MG63 (cell line): ENCODE measurements at regions not wholly inside any gene's neighbourhood (a gene's known extent, or its start where the extent isn't known, plus 50 kb on each side); places are given as distances from the start of the nearest gene placed in this dataset.
A peak's percentile ranks its signal among the peaks of the same experiment; 100 is the strongest.
"Not testable (repeated sequence)": the region's sequence is repeated elsewhere in the genome, so short reads cannot be mapped to it uniquely, and the experiment has no call there.

Source experiments
- DNase-seq: peaks from one replicate; pipeline ENCODE4 v3.0.0-alpha.2; 2020
- H3K27me3 ChIP-seq: fragments of 250-450 bp; sonication (Bioruptor Pico); 2 replicates; pipeline ENCODE4 v1.5.1; 2020; ENCODE audit warnings: mild to moderate bottlenecking, moderate library complexity
- H3K36me3 ChIP-seq: fragments of 250-450 bp; sonication (Bioruptor Pico); 2 replicates; pipeline ENCODE4 v1.5.1; 2020; ENCODE audit warnings: mild to moderate bottlenecking, moderate library complexity
- H3K4me3 ChIP-seq: fragments of 250-450 bp; sonication (Bioruptor Pico); 2 replicates; pipeline ENCODE4 v1.5.1; 2020; ENCODE audit warnings: mild to moderate bottlenecking, moderate library complexity
- H3K9me3 ChIP-seq: fragments of 250-450 bp; sonication (Bioruptor Pico); 2 replicates; pipeline ENCODE4 v1.5.1; 2020; ENCODE audit warnings: mild to moderate bottlenecking, moderate library complexity

DNA sequence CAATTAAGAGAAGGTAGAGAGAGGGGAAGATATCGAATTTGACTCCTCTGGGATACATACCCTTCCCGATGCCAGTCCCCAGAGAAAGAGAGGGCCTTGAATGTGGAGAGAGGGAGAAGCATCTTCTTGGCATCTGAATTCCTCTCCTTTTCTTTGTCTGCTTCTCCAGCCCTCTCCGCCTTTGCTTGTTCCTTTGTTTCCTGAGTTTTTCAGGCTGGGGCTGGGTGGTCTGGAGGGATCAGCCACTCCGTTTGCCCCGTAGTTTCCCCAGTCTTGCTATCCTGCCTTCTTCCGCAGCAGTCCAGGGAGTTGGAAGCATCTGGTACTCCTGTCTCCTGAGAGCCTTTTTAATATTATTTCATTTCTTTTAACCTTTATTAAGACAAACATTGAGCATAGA, 107.1 kb upstream of the CADM1 start:
- H3K9me3 ChIP-seq = no peaks in the 10 kb centered on the region
- H3K4me3 ChIP-seq = no peak overlapping the region
- H3K36me3 ChIP-seq = no peaks in the 10 kb centered on the region
- no peak for DNase-seq
- no peaks in the 10 kb centered on the region for H3K27me3 ChIP-seq

DNA sequence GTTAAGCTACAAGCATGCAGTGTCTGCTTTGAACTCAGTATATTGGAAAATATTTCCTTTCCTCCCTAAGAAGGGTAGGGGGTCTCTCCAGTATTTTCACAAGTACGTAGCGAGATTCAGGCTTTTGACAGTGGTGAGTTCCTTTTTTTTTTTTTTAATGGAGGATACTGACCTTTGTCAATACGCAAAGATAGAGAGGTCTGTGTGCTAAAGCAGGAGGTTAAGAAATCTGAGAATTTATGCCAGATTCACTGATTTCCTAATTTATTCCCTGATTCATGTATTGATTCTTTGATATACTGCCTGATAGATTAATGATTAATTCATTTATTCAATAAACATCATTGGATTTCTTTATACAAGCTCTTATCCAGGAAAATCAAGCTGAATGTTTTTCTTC, 106.7 kb upstream of the CADM1 start:
- Histone ChIP-seq H3K27me3 (no peaks in the 10 kb centered on the region), H3K4me3 (no peak overlapping the region), H3K36me3 (no peaks in the 10 kb centered on the region), H3K9me3 (no peaks in the 10 kb centered on the region)
- DNase-seq = no peak

- H3K9me3 ChIP-seq, H3K4me3 ChIP-seq, H3K36me3 ChIP-seq, H3K27me3 ChIP-seq, DNase-seq: not testable (repeated sequence)
Observed at GRCh38 chr11:115610234-115610633, 106.0 kb upstream of the CADM1 start.

GRCh38 chr11:115608976-115609375, 104.8 kb upstream of the CADM1 start:
- no peak for DNase-seq
- no peak overlapping the region for H3K4me3 ChIP-seq
- H3K27me3 ChIP-seq = no peaks in the 10 kb centered on the region
- H3K9me3 ChIP-seq = no peaks in the 10 kb centered on the region
- H3K36me3 ChIP-seq = no peaks in the 10 kb centered on the region

GRCh38 chr11:115607621-115608221, 103.5 kb upstream of the CADM1 start:
- Histone ChIP-seq H3K27me3 (no peaks in the 10 kb centered on the region), H3K4me3 (no peak overlapping the region), H3K9me3 (no peaks in the 10 kb centered on the region), H3K36me3 (no peaks in the 10 kb centered on the region)
- DNase-seq = no peak

DNA sequence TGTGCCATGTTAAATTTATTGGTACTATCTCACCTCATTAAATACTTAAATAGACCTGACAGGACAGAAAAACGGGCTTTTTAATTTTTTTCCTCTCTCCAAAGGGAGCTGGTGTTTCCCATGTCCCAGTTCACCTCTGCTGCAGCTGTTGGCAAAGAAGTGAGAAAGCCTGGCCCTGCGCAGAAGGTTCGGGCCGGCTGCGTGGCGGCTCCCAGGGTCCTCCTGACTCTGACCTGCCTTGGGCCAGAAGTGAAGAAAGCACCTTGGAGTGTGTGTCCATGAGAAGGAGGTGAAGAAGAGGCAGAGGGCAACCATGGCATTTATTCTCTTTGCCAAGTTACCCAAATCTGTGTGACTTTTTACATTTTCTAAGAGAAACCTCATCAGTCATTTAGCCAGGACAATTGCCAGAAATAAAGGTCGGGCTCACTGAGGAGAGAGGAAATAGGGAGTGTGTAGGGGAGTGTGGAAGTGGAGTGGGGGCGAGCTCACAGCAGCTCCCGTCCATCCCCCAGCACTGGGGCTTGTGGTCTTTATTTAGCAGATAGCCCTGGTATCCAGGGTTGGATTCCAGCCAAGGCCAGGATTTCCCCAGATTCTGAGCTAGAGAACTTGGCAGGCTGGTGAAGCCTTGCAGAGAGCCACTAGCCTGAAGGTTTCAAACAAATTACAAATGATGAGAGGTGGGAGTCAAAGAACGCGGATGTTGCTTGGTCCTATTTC, 102.4 kb upstream of the CADM1 start:
- no peaks in the 10 kb centered on the region for H3K9me3 ChIP-seq
- no peaks in the 10 kb centered on the region for H3K27me3 ChIP-seq
- H3K4me3 ChIP-seq = no peak overlapping the region
- peak; percentile 69 for DNase-seq
- H3K36me3 ChIP-seq = no peaks in the 10 kb centered on the region

- Histone ChIP-seq H3K27me3 (no peaks in the 10 kb centered on the region), H3K36me3 (no peaks in the 10 kb centered on the region), H3K4me3 (no peak overlapping the region), H3K9me3 (no peaks in the 10 kb centered on the region)
- DNase-seq = no peak
Observed at GRCh38 chr11:115605871-115606497, 101.8 kb upstream of the CADM1 start.

- H3K9me3 ChIP-seq, DNase-seq, H3K4me3 ChIP-seq, H3K27me3 ChIP-seq, H3K36me3 ChIP-seq: not testable (repeated sequence)
Observed at GRCh38 chr11:115605397-115605796, 101.2 kb upstream of the CADM1 start.

- H3K36me3 ChIP-seq = no peaks in the 10 kb centered on the region
- H3K9me3 ChIP-seq = no peaks in the 10 kb centered on the region
- no peak for DNase-seq
- H3K27me3 ChIP-seq = no peaks in the 10 kb centered on the region
- no peak overlapping the region for H3K4me3 ChIP-seq
Observed at GRCh38 chr11:115599125-115599524, 94.9 kb upstream of the CADM1 start.

GRCh38 chr11:115598257-115598901, 94.2 kb upstream of the CADM1 start:
- Histone ChIP-seq H3K4me3 (no peak overlapping the region), H3K9me3 (no peaks in the 10 kb centered on the region), H3K27me3 (no peaks in the 10 kb centered on the region), H3K36me3 (no peaks in the 10 kb centered on the region)
- no peak for DNase-seq

GRCh38 chr11:115591380-115591779, 87.2 kb upstream of the CADM1 start:
- Histone ChIP-seq H3K36me3 (no peaks in the 10 kb centered on the region), H3K4me3 (no peak overlapping the region), H3K27me3 (no peaks in the 10 kb centered on the region), H3K9me3 (no peaks in the 10 kb centered on the region; the same call in 1 of the 2 replicates)
- no peak for DNase-seq

GRCh38 chr11:115590254-115590653, 86.0 kb upstream of the CADM1 start:
- H3K4me3 ChIP-seq = no peak overlapping the region
- no peaks in the 10 kb centered on the region for H3K27me3 ChIP-seq
- H3K9me3 ChIP-seq = no peaks in the 10 kb centered on the region; the same call in 1 of the 2 replicates
- DNase-seq = no peak
- H3K36me3 ChIP-seq = no peaks in the 10 kb centered on the region

GRCh38 chr11:115587718-115588342, 83.6 kb upstream of the CADM1 start:
- DNase-seq = no peak
- Histone ChIP-seq H3K9me3 (no peaks in the 10 kb centered on the region; the same call in 1 of the 2 replicates), H3K27me3 (no peaks in the 10 kb centered on the region), H3K4me3 (no peak overlapping the region), H3K36me3 (no peaks in the 10 kb centered on the region)

- H3K9me3 ChIP-seq = no peaks in the 10 kb centered on the region; the same call in 1 of the 2 replicates
- H3K36me3 ChIP-seq = no peaks in the 10 kb centered on the region
- H3K27me3 ChIP-seq = no peaks in the 10 kb centered on the region
- no peak overlapping the region for H3K4me3 ChIP-seq
- no peak for DNase-seq
Observed at GRCh38 chr11:115585361-115586024, 81.3 kb upstream of the CADM1 start.

- H3K9me3 ChIP-seq = no peaks in the 10 kb centered on the region
- no peak overlapping the region for H3K4me3 ChIP-seq
- peak; percentile 41 for DNase-seq
- no peaks in the 10 kb centered on the region for H3K36me3 ChIP-seq
- no peaks in the 10 kb centered on the region for H3K27me3 ChIP-seq
Observed at GRCh38 chr11:115581871-115582639, 77.8 kb upstream of the CADM1 start.
